Spleen (tissue), 11 donors: ENCODE measurements at regions not wholly inside any gene's neighbourhood (a gene's known extent, or its start where the extent isn't known, plus 50 kb on each side); places are given as distances from the start of the nearest gene placed in this dataset.
"Not testable (repeated sequence)": the region's sequence is repeated elsewhere in the genome, so short reads cannot be mapped to it uniquely, and the experiment has no call there.

ENCODE experiments used
- DNase-seq: peaks from one replicate; pipeline ENCODE4 v3.0.0-alpha.2; 2020
- H3K27ac ChIP-seq, 8 donors: fragments of 200-600 bp; sonication (generic) in 7 of 8; 1 replicate in 4 of 8; 2 replicates in 4 of 8; pipeline versions ENCODE4 v1.5.0 to v1.8.0; 2016 to 2021; ENCODE audit warnings: inconsistent platforms in 4 of 8, mild to moderate bottlenecking in 4 of 8, moderate library complexity in 1 of 8
- H3K27me3 ChIP-seq, 7 donors: fragments of 200-600 bp; sonication (generic) in 6 of 7; replicated peaks in 1 of 7; 1 replicate in 4 of 7; 2 replicates in 3 of 7; pipeline versions ENCODE4 v1.5.0 to v1.8.0; 2016 to 2021; ENCODE audit warnings: inconsistent platforms in 3 of 7, mild to moderate bottlenecking in 1 of 7
- H3K36me3 ChIP-seq, 6 donors: fragments of 200-600 bp; sonication (generic) in 5 of 6; 1 replicate in 4 of 6; 2 replicates in 2 of 6; pipeline versions ENCODE4 v1.5.0 to v1.8.0; 2016 to 2021; ENCODE audit warnings: inconsistent platforms in 2 of 6
- H3K4me1 ChIP-seq, 6 donors: fragments of 200-600 bp; sonication (generic) in 5 of 6; 1 replicate in 3 of 6; 2 replicates in 3 of 6; pipeline versions ENCODE4 v1.5.0 to v1.8.0; 2016 to 2021; ENCODE audit warnings: inconsistent platforms in 3 of 6
- H3K4me3 ChIP-seq, 8 donors: fragments of 200-600 bp; sonication (generic) in 7 of 8; 1 replicate in 4 of 8; 2 replicates in 4 of 8; pipeline versions ENCODE4 v1.5.0 to v1.8.0; 2016 to 2021; ENCODE audit warnings: inconsistent platforms in 4 of 8, mild to moderate bottlenecking in 4 of 8, moderate library complexity in 2 of 8
- H3K9me3 ChIP-seq, 8 donors: fragments of 200-600 bp; sonication (generic) in 7 of 8; 1 replicate in 4 of 8; 2 replicates in 4 of 8; pipeline versions ENCODE4 v1.5.0 to v1.8.0; 2016 to 2021; ENCODE audit warnings: inconsistent platforms in 4 of 8
- POLR2A ChIP-seq, 3 donors: fragments of 450-650 bp; IDR thresholded peaks; one replicate each; pipeline ENCODE4 v1.5.1; 2017; ENCODE audit warnings: antibody characterized with exemption in 3 of 3, mild to moderate bottlenecking in 1 of 3
- POLR2AphosphoS5 ChIP-seq, 3 donors: sonication (generic); formaldehyde crosslinking; IDR thresholded peaks; one replicate each; pipeline ENCODE4 v1.5.1; 2017; ENCODE audit warnings: antibody characterized with exemption in 3 of 3
- WGBS, 5 donors: extraction: QIAGEN DNeasy Blood & Tissue Kit in 3 of 5; methylation state at CpG; one replicate each; pipeline versions ENCODE4 v1.1.5 to v1.1.7; 2013 to 2018; 5-methylcytosine and 5-hydroxymethylcytosine counted together
- intact Hi-C: fragments of 100-400 bp; cut with DNase I; formaldehyde crosslinking; loops from one replicate; pipeline ENCODE4 v1.15.0; 2023; ENCODE audit warnings: low total_unique reads
- TF ChIP-seq, protein P1 (sequence below), 11 experiments: fragments of 200-600 bp in 7 of 11; fragments of 450-650 bp in 4 of 11; sonication (generic) in 4 of 11; IDR thresholded peaks in 8 of 11; conservative IDR thresholded peaks in 3 of 11; 1 replicate in 7 of 11; 2 replicates in 4 of 11; pipeline versions ENCODE4 v1.4.0 to v1.8.0; 2016 to 2021; ENCODE audit warnings: antibody characterized with exemption in 11 of 11, inconsistent platforms in 4 of 11, mild to moderate bottlenecking in 1 of 11
- donor health status: healthy with polysubstance abuse.
- donor health status: DM: no; HTN: no; CAD: no; lungs with moderate emphysema.
- donor health status: DM: no; HTN: no; CAD: no.
- donor health status: Bipolar disorder and iron deficiency.
- donor health status: healthy.
- donor health status: DM: no; HTN: no; CAD: no.
- donor health status: DM: yes; HTN: yes; CAD: no.

- Histone ChIP-seq H3K27me3 (peaks cover 0 to 18% (median 0%) of the 10 kb centered on the region in 7 donors), H3K36me3 (no peaks in the 10 kb centered on the region), H3K9me3 (peaks cover 0 to under 1% (median 0%) of the 10 kb centered on the region in 8 donors), H3K4me3 (no peak overlapping the region), H3K27ac (no peak overlapping the region), H3K4me1 (no peaks in the 10 kb centered on the region)
- 75 to 79% (median 78%) methylated on average over 9 of the region's 9 CpGs for WGBS, 5 donors
- no peak for TF ChIP-seq POLR2A (IDR thresholded peaks at IDR 0.05)
- TF ChIP-seq POLR2AphosphoS5 (IDR thresholded peaks at IDR 0.05) = no peak
- TF ChIP-seq, protein P1, sequence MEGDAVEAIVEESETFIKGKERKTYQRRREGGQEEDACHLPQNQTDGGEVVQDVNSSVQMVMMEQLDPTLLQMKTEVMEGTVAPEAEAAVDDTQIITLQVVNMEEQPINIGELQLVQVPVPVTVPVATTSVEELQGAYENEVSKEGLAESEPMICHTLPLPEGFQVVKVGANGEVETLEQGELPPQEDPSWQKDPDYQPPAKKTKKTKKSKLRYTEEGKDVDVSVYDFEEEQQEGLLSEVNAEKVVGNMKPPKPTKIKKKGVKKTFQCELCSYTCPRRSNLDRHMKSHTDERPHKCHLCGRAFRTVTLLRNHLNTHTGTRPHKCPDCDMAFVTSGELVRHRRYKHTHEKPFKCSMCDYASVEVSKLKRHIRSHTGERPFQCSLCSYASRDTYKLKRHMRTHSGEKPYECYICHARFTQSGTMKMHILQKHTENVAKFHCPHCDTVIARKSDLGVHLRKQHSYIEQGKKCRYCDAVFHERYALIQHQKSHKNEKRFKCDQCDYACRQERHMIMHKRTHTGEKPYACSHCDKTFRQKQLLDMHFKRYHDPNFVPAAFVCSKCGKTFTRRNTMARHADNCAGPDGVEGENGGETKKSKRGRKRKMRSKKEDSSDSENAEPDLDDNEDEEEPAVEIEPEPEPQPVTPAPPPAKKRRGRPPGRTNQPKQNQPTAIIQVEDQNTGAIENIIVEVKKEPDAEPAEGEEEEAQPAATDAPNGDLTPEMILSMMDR (IDR thresholded peaks at IDR 0.05 in 8 of 11, conservative IDR thresholded peaks at IDR 0.05 in 3 of 11) = no peak
- DNase-seq = no peak
- intact Hi-C loops = no loop called here
Observed at GRCh38 chr6:996271-996852, 303.4 kb upstream of the EXOC2 start.

DNA sequence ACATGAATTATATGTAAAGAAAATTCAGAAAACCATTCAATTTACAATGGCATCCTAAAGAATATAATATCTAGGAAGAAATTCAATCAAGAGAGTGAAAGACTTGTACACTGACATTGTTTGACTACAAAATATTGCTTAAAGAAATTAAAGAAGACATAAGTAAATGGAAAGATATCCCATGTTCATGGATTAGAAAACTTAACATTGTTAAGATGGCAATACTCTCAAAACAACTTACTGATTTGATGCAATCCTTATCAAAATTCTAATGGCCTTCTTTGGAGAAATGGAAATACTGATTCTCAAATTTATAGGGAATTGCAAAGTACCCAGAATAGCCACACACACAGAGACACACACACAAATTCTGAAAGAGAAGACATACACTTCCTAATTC is 298.3 kb upstream of the EXOC2 start:
- Histone ChIP-seq H3K27ac (no peak overlapping the region), H3K9me3 (peaks cover 0 to 12% (median 0%) of the 10 kb centered on the region in 8 donors), H3K27me3 (peaks cover 0 to 27% (median 0%) of the 10 kb centered on the region in 7 donors), H3K4me3 (no peak overlapping the region), H3K36me3 (no peaks in the 10 kb centered on the region), H3K4me1 (no peaks in the 10 kb centered on the region)
- intact Hi-C loops = no loop called here
- DNase-seq = no peak
- TF ChIP-seq, protein P1 (IDR thresholded peaks at IDR 0.05 in 8 of 11, conservative IDR thresholded peaks at IDR 0.05 in 3 of 11) = no peak
- TF ChIP-seq POLR2AphosphoS5 (IDR thresholded peaks at IDR 0.05) = no peak
- TF ChIP-seq POLR2A (IDR thresholded peaks at IDR 0.05) = no peak

GRCh38 chr6:984031-984430 is 291.1 kb upstream of the EXOC2 start:
- no peak overlapping the region for H3K4me3 ChIP-seq
- no peaks in the 10 kb centered on the region for H3K4me1 ChIP-seq
- H3K9me3 ChIP-seq = peaks cover 0 to 8% (median 0%) of the 10 kb centered on the region in 8 donors
- H3K36me3 ChIP-seq = no peaks in the 10 kb centered on the region
- DNase-seq = no peak
- H3K27me3 ChIP-seq = peaks cover 0 to 15% (median 0%) of the 10 kb centered on the region in 7 donors
- TF ChIP-seq, protein P1 (IDR thresholded peaks at IDR 0.05 in 8 of 11, conservative IDR thresholded peaks at IDR 0.05 in 3 of 11) = no peak
- TF ChIP-seq POLR2A (IDR thresholded peaks at IDR 0.05) (no peak), POLR2AphosphoS5 (IDR thresholded peaks at IDR 0.05) (no peak)
- no peak overlapping the region for H3K27ac ChIP-seq
- WGBS, 5 donors = 82 to 94% (median 89%) methylated on average over 4 of the region's 4 CpGs
- intact Hi-C loops = no loop called here

DNA sequence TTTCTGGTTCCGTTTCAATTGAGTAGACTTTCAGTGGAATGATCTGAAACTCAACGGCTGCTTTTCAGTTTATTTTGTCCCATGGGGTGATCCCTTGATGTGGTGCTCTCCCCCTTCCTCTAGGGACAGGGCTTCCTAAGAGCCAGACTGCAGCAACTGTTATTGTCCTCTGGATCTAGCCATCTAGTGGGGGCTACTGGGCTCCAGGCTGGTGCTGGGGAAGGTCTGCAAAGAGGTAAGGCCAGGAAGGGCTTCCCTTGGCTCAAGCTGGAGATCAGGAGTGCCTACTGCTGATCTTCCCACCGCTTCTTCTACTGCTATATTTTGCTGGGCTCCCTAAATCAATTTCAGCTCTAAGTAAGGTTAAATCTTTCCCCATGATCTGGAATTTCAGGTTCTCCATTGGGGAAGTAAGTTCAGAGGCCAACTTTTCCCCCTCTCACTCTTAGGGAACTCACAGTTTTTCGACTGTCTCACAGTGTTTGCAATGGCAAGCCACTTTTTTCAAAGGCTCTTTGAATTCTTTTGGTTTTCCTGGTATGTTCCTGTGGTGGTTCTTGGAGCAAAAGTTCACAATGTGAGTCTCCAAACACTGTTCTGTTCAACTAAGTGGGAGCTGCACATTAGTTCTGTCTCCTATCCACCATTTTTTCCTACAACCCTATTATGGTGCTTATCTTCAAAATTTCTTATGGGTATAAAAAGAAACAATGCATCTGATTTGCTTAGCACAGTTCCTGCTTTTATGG is 286.2 kb upstream of the EXOC2 start:
- no peak for TF ChIP-seq POLR2AphosphoS5 (IDR thresholded peaks at IDR 0.05)
- TF ChIP-seq POLR2A (IDR thresholded peaks at IDR 0.05) = no peak
- TF ChIP-seq, protein P1 (IDR thresholded peaks at IDR 0.05 in 8 of 11, conservative IDR thresholded peaks at IDR 0.05 in 3 of 11) = no peak

DNA sequence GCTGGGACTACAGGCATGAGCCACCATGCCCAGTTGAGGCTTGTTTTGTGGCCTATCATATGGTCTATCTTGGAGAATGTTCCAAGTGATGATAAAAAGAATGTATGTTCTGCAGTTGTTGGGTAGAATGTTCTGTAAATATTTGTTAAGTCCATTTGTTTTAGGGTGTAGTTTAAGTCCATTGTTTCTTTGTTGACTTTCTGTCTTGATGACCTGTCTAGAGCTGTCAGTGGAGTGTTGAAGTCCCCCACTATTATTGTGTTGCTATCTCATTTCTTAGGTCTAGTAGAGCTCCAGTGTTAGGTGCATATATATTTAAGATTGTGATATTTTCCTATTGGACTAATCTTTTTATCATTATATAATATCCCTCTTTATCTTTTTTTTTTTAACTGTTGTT is 284.3 kb upstream of the EXOC2 start:
- H3K4me3 ChIP-seq, DNase-seq, intact Hi-C loops, H3K36me3 ChIP-seq, H3K4me1 ChIP-seq, H3K27me3 ChIP-seq, H3K27ac ChIP-seq: not testable (repeated sequence)
- H3K9me3 ChIP-seq = peaks cover 0 to 41% (median 22%) of the 10 kb centered on the region in 8 donors

More for the DNA sequence above, 286.2 kb upstream of the EXOC2 start:
- no peak for DNase-seq
- H3K36me3 ChIP-seq = no peaks in the 10 kb centered on the region
- no peaks in the 10 kb centered on the region for H3K4me1 ChIP-seq
- intact Hi-C loops = no loop called here
- H3K27me3 ChIP-seq = peaks cover 0 to 7% (median 0%) of the 10 kb centered on the region in 7 donors
- no peak overlapping the region for H3K4me3 ChIP-seq
- 65 to 85% (median 75%) methylated on average over 4 of the region's 4 CpGs for WGBS, 5 donors
- no peak overlapping the region for H3K27ac ChIP-seq
- peaks cover 0 to 41% (median 22%) of the 10 kb centered on the region in 8 donors for H3K9me3 ChIP-seq
